IPS-NIHi11 (cell line): ENCODE measurements at regions not wholly inside any gene's neighbourhood (a gene's known extent, or its start where the extent isn't known, plus 50 kb on each side); places are given as distances from the start of the nearest gene placed in this dataset.

Experiments
- DNase-seq: peaks from one replicate; pipeline ENCODE4 v3.0.0; 2012; ENCODE audit warnings: mixed read lengths, low spot score

DNA sequence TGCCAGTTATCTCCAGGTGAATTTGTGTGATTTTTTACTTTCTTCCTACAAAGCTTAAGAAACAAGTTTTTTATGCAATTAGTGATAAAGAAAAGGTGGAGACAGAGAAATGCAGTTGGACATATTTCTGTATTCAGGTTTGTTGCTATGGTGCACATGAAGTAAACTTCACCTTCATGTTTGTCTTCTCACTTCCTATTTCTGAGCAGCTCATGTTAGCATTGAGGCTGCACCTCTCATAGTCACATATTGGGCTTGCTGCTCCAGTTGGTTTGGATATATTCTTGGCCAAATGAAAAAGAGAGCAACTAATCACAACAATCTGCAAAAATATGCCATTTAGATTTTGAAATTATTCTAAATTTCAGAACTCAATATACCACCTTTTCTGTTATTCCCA lies 475.6 kb upstream of the ZWINT start:
- no peak for DNase-seq

DNA sequence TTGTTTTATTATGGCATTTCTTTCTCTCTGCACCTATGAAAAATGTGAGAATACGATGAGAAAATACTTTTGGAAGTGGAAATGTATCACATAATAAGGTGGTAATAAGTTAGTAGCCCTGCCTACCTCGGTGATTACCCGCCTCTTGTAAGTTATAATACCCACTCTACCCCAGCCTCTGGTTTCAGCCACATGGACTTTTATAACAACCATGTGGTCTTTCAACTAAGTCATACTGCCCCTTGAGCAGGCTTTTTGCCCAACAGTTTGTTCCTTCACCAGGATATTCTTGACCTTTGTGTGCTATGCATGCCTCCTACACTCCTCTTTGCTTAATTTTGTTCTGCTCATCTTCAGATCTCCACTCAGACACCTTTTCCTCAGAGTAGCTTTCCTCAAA lies 470.6 kb upstream of the ZWINT start:
- DNase-seq = no peak

DNA sequence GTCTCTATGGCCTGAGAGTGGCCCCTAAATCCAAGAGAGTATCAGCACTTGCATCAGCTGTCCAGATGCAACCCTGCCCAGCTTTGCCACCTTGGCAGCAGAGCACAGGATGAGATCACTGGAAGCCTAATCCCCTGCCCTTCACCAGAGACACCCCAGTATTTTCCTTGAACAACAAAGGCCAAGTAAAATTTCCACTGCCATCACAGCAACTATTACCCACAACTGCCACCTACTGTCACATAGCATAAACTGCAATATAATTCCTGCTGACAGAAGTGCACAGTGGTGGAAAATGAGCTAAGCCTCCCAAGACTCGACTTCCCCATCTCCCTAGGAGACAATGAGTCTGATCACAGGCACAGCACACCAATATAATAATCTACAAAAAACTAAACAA lies 462.8 kb upstream of the ZWINT start:
- peak; percentile 46 for DNase-seq

DNA sequence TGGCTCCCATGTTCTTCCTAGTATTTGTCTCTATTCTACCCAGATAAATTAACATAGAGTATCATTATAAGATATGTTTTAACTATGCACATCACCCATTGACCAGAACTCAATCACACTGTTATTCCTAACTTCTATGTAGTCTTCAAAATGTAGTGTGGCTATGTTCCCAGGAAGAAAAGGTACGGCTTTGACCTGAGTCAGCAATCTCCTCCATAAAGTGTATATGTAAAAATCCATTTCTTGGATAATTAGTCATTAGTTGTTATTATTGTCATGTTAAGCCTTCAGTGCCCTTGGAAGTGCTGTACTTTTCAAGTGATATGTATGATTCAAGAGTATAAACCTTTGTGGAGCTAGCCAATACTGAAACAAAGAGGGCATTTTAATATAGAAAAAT lies 444.0 kb upstream of the ZWINT start:
- no peak for DNase-seq

DNA sequence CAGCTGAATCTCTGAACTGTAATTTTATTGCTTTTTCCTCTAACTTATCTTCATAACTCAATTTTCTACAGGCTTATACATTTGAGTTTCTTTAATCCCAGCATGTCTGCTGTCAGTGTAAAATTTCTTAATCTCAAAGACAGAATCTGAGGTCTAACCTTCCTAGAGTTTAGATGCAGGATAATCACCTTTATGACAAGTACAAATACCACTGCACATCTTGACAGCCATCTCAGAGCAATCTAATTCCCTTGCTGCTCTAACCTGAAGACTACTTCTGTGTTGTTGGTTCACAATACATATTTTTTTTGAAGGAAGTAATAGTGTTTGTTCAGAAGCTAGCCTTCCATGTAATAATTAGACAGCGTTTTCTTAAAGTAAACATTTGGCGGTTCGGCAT lies 424.2 kb upstream of the ZWINT start:
- no peak for DNase-seq

DNA sequence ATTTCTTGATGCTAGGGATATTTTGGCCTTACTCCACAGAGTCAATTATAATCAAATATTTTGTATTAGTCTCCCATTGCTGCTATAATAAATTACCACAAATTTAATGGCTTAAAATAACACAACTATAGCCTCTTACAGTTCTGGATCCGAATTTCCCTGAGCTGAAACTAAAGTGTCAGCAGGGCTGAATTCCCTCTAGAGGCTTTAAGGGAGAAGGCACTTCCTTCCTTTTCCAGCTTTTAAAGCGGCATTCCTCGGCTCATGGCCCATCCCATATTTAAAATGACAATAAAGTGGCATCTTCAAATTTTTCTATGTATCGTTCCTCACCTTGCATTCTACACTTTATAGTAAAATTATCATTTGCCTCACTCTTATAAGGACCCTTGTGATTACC lies 421.4 kb upstream of the ZWINT start:
- peak; percentile 8 for DNase-seq

DNA sequence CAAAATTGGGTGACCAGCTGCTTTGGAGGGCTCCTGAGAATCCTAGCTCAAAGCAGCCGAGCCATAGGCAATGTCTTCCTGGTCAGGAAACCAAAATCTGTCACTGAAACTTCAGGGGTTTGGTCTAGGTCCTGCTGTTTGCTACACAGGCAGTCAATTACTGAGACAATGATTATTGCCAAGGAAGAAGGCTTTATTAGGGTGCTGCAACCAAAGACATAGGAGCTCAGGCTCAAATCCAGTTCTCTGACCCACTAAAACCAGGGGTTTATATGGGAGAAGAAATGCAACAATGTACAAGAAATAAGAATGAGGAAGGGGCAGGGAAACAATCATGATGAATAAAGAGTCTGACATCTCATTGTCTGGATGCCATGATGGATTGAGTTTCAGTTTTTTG lies 410.3 kb upstream of the ZWINT start:
- no peak for DNase-seq

DNA sequence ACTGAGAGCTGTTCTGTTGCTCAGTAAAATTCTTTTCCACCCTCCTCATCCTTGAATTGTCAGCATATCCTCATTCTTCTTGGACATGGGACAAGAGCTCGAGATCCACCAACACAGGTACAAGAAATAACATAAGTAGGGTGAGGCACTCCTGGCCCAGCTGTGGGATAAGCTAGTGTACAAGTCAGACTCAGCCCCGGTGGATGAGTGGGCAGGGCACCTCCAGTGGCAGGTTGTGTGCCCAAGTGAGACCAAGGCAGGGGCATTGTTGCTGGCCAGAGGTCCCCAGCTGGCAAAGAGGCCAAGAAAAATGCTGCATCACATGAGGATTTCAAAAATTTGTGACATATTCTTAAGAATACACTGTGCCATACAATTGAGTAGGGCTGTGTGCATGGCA lies 402.0 kb upstream of the ZWINT start:
- no peak for DNase-seq

DNA sequence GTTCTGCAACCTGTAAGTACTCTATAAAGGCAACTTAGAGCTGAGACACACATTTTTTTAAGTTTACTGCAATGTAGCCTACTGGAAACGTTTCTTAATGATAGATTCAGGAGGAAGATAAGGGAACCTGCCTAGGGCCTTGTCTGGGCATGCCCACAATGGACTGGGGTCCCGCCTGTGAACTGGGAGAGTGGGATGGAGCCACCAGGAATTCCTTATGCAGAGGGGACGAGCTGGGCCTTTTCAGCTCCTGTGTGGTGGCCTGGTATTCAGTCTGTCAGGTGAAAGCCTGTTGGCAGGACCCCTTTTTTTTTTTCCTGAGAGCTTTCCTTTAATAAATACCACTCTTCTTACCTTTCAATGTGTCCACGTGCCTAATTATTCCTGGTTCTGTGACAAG lies 384.4 kb upstream of the ZWINT start:
- DNase-seq = no peak

DNA sequence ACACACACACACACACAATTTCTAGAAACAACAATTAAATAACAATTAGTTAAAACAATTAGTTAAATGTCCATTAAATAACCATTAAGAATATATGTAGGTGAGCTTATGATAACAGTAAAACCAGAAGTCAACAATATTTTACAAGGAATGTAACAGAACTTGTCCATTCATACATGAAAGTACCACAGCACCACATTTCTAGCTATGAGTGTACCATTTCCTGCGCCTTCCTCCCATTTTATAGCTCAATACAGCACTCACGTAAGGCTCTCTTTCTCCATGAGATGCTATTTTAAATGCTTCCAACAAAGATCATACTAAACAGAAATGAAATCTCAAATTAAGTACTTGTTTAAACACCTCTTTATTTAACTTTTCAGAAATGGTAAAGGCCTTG lies 367.3 kb upstream of the ZWINT start:
- DNase-seq = no peak

DNA sequence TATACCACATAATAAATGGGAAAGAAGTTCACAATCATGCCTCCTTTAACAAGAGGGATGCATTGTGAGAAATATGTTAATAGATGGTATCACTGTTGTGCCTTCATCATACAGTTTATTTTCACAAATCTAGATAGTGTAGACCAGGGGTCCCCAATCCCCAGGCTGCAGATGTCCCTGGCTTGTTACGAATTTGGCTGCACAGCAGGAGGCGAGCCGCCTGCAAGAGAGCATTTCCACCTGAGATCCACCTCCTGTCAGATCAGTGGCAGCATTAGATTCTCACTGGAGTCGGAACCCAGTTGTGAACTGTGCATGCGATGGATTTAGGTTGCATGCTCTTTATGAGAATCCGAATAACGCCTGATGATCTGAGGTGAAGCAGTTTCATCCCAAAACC lies 361.9 kb upstream of the ZWINT start:
- no peak for DNase-seq

DNA sequence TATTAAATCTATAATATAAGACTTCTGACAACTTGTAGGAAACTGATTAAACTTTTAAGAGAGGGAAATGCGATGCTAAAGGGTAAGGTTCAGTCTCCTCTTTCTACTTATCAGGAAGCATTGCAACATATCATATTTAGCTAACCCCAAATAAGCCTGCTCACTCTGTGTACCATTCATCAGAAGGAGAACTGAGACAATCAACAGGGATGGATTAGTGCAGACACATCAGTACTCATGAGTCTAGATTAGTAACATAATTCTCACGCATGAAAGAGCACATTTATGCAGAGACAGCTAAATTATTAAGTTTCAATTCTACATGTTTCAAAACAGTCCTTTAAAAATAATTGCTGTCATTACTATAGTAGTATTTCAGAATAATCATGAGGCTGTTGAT lies 354.2 kb upstream of the ZWINT start:
- no peak for DNase-seq

DNA sequence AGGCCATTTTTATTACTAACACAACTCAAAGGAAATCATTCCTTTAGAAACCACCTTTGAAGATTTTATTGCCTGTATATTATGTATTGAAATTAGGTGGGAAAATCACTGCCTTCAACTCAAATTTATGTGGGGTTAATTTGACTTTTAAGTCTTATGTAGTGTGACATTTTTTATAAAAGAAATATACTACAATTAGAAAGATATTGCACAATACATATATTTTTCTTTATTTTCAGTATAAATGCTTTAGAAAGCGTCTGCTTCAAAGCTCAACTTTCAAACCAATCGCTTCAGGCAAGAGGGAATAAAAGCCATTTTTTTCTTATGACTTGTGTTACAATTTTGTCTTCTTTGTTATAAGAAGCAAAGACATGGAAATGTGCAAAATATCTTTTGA lies 337.4 kb upstream of the ZWINT start:
- no peak for DNase-seq

DNA sequence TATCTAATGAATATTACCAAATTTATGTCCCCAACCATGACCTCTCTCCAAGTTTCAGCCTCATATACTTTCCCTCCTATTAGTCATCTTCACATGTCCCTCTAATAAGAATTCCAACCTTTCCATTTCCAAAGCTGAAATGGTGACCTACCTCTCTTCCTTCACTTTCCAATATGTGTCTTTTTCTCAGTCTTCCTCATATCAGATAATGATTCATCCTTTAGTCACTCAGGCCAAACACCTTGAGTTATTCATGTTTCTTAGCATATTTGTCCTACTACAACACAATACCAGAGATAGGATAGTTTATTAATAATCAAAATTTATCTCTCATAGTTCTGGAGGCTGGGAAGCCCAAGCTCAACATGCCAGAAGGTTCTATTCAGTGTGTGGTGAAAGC lies 318.5 kb upstream of the ZWINT start:
- DNase-seq = no peak

DNA sequence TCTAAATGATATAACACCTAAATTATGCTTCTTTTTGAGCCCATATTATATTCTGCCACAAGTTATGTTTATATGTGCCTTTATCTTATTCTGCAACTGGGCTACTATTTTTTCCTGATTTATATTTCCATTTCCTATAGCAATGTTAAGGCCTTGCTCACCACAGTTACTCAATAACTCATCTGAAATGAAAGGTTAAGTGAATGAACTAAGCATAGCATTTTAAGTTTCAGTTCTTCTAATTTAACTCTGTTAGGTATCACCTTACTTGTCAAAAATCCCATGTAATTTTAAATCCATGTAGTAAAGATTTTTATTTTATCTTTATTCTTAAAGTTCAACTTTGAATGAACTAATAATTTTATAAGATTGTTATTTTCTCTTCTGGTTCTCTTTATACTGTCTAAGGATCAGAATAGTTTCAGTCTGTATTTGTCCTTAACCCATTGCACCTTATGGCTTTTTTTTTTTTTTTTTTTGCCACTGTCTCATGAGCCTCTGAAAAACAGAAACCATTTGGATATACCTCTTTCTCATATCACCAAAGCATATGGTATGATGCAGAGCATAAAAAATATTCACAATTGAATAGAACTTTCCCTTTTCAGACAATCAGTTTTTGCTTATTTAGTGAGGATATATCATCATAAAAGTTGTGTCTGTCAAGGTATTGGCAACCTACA lies 301.8 kb upstream of the ZWINT start:
- DNase-seq = no peak

DNA sequence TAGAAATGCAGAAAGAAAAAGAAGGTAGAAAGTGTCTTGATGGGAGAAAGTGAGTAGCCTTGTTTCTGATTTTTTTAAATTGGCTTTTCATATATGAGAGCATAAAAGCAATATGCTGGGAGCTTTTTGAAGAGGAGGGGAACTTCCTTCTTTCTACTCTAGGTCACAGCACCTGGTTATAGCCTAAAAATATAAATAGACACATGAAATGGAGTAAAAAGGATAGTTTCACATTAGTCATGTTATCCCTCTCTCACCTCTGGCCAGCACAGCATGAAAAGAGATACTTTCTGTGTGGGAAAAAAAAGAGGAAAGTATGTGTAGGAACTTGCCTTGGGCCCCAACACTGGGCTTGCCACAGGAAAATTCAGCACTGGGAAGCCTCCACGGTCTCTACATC lies 292.2 kb upstream of the ZWINT start:
- DNase-seq = no peak

DNA sequence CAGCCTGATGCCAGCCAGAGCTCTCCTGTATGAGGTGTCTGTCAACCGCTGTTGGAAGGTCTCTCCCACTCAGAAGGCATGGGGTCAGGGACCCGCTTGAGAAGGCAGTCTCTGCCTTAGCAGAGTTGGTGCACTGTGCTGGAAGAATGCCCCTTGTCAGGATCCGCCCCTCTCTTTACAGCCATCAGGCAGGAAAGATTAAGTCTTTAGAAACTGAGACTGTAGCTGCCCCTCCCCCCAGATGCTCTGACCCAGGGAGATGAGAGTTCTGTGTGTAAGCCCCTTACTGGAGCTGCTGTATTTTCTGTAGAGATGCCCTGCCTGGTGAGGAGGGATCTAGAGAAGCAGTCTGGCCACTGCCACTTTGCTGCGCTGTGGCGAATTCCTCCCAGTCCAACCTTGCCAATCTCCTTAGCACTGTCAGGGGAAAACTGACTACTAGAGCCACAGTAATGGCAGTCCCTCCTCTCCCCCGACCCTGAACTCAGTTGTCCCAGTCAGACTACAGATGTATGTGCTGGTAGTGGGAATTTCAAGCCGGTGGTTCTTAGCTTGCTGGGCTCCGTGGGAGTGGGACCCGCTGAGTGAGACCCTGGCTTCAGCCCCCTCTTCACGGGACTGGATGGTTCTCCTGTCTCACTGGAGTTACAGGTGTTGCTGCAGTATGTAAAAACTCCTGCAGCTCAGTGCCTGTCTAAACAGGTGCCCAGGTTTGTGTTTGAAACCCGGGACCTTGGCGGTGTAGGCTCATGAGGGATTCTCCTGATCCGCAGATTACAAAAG lies 285.5 kb upstream of the ZWINT start:
- peak; percentile 10 for DNase-seq

DNA sequence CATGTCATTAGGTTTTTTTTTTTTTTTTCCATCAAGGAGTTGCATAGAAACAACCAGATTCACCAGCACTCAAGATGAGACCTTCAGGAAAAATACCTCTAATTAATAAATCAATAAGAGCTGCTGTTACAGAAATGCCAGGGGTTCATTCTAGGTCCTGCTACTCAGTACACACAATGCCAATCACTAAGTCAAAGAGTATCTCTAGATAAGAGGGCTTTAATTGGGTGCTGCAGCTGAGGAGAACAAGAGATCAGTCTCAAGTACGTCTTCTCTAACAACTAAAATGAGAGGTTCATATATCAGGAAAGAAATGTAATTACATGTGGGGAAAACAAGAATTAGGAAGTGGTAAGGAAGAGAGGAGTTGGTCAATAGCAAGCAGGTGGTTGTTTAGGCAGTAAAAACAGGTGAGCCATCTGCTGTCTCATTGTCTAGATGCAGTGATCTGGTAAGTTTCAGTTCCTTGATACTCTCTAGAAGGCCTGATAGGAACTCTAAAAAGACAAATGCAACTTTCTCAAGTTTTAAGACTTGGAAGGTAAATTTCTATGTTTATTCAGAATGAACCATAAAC lies 272.9 kb upstream of the ZWINT start:
- no peak for DNase-seq

DNA sequence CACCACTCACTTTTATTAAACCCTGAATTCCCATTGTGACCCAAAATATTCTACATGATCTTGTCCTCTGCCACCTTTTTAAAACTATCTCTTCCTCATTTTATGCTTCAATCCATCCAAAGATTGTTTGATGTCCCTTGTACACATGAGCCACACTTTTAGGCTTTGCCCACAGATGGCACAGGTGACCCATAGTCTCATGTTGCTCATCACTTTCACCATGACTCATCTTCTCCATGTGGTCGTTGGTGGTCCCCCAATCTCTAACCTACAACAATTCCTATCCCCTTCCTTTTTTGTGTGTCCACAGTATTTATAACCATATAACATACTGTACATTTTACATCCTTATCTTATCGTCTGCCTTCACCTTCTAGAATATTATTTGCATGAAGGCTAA lies 271.5 kb upstream of the ZWINT start:
- no peak for DNase-seq

DNA sequence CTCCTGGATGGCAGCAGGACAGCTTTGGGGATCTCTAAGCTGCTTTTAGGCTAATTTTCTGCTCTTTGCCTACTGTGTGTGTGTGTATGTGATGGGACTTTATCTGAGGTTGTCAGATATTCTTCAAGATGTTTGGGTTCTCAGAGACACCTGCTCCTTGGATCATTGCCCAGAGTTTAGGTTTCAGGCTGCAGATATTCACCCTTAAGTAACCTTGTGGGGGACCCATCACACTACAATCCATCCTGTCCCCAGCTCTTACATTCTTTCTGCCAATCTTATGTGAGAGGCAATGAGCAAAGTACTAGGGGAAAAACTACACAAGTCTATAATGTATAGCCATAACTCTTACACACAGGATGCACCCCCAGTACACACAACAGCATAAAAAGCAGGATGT lies 263.0 kb upstream of the ZWINT start:
- DNase-seq = no peak

DNA sequence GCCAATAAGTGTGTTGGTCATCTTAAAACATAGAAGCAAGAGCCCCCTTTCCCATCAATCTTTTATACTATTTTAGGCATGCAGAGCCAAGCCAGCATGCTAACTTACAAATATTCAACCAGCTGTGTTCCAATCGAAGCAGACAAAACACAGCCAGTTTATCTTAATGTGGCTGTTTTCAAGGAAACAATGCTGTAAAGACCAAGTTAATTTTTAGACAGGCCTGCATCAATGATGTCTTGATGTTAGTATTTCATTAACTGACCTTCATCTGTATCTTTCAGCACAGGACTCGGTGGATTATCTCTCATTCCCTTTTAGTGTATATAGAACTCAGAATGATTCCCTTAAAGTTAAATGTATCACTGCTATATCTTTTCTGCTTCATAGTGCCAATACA lies 262.0 kb upstream of the ZWINT start:
- DNase-seq = no peak

DNA sequence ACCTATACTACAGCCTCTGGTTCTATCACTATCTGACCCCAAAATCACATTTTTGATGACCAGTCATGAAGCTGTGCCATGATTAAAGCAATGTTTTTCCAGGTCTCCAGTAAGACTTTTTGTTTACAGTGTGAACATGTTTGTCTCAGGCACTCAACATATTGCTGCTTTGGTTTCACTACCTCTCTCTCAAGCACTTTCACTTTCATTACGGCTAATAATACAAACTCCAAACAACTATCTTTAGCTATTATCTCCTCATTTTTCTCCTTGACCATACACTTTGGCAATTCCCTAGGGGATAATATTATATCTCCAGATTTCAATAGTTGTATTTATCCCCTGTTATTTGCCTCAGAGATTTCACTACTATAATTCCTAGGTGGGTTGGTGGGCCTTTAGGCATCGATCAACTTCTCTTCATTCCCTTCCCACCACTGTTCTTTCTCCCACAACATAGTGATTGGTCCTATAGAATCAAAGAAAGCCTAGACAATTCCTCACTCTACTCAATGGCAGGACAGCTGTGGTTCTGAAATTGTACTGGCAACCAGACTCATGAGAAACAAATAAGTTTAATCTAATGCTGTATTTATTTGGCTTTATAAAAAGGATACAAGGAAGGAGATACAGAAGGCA lies 261.4 kb upstream of the ZWINT start:
- DNase-seq = no peak

DNA sequence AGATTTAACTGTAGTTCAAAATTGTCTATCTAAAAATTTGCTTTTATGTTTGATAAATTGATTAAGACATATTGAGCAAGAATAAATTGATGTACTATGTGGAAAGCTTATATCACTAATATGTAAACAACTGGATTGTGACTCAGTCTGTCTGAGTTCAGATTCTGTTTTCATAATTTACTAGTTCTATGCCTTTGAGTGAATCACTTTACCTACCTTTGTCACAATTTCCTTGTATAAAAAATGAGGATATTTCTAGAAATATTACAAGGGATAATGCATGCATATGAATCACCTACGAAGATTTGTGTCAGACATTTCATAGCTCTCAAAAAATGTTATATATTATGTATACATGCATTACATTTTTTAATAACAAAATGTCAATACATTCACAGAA lies 245.1 kb upstream of the ZWINT start:
- no peak for DNase-seq
